Activated CD8-positive, alpha-beta T cell treated with anti-CD3 and anti-CD28 coated beads, Interleukin-2, amount 10 ng/mL, durations not matched to agents 7 days and 5 days (primary cell): ENCODE measurements at regions not wholly inside any gene's neighbourhood (a gene's known extent, or its start where the extent isn't known, plus 50 kb on each side); places are given as distances from the start of the nearest gene placed in this dataset.
"Not testable (repeated sequence)": the region's sequence is repeated elsewhere in the genome, so short reads cannot be mapped to it uniquely, and the experiment has no call there.

Source experiments
- ATAC-seq: fragments of 150-1000 bp; cut with Tn5 transposase; one replicate; pipeline ENCODE4 v1.10.0; 2021; ENCODE audit warnings: moderate library complexity
- CTCF ChIA-PET: fragments of 350-600 bp; sonication (Branson Sonifier 250); formaldehyde crosslinking; loops from one replicate; lab custom pipeline; 2021; ENCODE audit warnings: antibody characterized with exemption; lab: Charles Lee
- POLR2A ChIA-PET: fragments of 350-600 bp; sonication (Branson Sonifier 250); formaldehyde crosslinking; loops from one replicate; lab custom pipeline; 2021; ENCODE audit warnings: antibody characterized with exemption; lab: Charles Lee
- DNase-seq: peaks from one replicate; pipeline ENCODE4 v3.0.0-alpha.2; 2020
- H3K27ac Mint-ChIP-seq: one replicate; pipeline ENCODE4 v1.8.0; 2021; ENCODE audit warnings: mild to moderate bottlenecking, mixed read lengths
- H3K27me3 Mint-ChIP-seq: one replicate; pipeline ENCODE4 v1.8.0; 2021; ENCODE audit warnings: low read depth, mixed read lengths
- H3K36me3 Mint-ChIP-seq: one replicate; pipeline ENCODE4 v1.8.0; 2021; ENCODE audit warnings: low read depth, mixed read lengths
- H3K4me1 Mint-ChIP-seq: one replicate; pipeline ENCODE4 v1.8.0; 2021; ENCODE audit warnings: low read depth, mixed read lengths
- H3K4me3 Mint-ChIP-seq: one replicate; pipeline ENCODE4 v1.8.0; 2021; ENCODE audit warnings: mild to moderate bottlenecking, mixed read lengths
- H3K9me3 Mint-ChIP-seq: one replicate; pipeline ENCODE4 v1.8.0; 2022; ENCODE audit warnings: mixed read lengths; ENCODE audit not compliant: insufficient read depth

DNA sequence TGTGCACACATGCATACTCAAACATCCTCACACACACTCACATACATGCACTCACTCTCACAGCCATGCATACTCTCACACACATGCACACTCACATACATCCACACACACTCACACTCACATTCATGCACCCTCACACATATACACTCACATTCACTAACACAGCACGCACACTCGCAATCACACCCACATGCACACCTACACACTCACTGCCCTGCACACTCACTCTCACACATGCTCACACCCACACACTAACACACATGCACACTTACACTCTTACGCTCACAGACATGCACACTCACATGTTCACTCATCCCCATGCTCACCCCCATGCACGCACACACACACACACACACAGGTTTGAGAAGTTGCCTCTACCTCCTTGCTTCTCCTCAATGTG, 63.2 kb upstream of the SFSWAP start:
- CTCF ChIA-PET: no interaction called here
- ATAC-seq: no peak
- POLR2A ChIA-PET: no interaction called here

DNA sequence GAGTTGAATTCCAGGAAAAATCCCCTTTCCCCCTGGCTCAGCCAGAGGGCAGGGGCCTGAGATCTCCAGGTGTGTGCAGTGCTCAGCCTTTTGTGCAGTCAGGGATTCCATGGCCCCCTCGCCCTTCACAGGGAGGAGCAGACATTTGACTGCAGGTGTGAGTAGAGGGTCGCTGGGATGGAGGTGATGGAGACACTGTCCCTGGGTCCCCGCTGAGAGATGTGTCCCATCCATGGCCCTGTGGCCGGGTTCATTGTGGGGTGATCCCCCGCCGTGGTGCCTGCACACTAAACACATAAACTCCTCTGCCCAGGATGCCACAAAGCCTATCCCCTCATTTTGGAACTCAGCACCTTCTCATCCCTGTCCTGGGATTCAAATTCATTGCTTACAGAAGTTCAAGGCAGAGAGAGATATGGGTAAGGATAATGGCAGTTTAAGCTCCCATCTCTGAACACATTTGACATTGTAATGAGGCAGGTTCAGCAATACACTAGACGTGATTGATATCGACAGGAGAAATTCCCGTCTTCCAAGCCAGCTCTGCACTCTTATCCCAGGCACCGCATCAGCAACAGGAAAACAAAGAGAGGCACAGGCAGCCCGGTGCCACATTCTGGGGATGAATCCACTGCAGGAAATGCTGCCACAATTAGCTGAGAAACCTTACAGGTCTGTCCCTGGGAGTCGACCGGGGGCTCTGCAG, 55.3 kb upstream of the SFSWAP start:
- POLR2A ChIA-PET, ATAC-seq, H3K4me1 Mint-ChIP-seq, CTCF ChIA-PET, H3K36me3 Mint-ChIP-seq, H3K9me3 Mint-ChIP-seq, DNase-seq, H3K4me3 Mint-ChIP-seq, H3K27ac Mint-ChIP-seq, H3K27me3 Mint-ChIP-seq: not testable (repeated sequence)

More for the DNA sequence above, 63.2 kb upstream of the SFSWAP start:
- Mint-ChIP-seq H3K4me1 (no peaks in the 10 kb centered on the region), H3K4me3 (no peak overlapping the region), H3K9me3 (no peaks in the 10 kb centered on the region), H3K36me3 (no peaks in the 10 kb centered on the region), H3K27ac (no peak overlapping the region), H3K27me3 (no peaks in the 10 kb centered on the region)
- no peak for DNase-seq

DNA sequence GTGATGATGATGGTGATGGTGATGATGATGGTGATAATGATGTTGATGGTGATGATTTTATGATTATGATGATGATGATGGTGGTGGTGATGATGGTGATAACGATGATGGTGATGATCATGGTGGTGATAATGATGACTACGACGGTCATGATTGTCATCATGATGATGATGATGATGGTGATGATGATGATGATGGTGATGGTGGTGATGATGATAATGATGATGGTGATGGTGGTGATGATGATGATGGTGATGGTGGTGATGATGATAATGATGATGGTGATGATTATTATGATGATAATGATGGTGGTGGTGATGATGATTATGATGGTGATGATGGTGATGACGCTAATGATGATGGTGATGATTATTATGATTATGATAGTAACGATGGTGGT, 54.1 kb upstream of the SFSWAP start:
- CTCF ChIA-PET, H3K27me3 Mint-ChIP-seq, H3K4me3 Mint-ChIP-seq, ATAC-seq, DNase-seq, H3K9me3 Mint-ChIP-seq, H3K4me1 Mint-ChIP-seq, POLR2A ChIA-PET, H3K36me3 Mint-ChIP-seq, H3K27ac Mint-ChIP-seq: not testable (repeated sequence)

DNA sequence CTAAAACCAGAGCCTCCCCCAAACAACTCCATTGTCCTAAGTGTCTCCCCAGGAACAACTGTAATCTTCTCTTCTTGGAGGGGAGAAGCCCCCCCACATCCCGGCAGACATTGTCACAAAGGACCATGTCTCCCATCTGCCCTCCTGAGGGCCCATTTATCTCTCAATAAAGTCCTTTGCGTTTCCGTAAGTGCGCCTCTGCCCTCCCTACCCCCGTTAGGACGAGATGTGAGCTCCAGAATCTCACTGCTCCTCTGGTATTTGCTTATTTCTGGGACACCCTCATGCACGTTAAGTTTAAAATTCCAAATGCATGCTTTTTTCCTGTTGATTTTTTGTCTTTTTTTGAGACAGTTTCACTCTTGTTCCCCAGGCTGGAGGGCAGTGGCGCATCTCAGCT, 52.3 kb upstream of the SFSWAP start:
- H3K27me3 Mint-ChIP-seq, H3K4me3 Mint-ChIP-seq, H3K36me3 Mint-ChIP-seq, CTCF ChIA-PET, H3K27ac Mint-ChIP-seq, ATAC-seq, H3K4me1 Mint-ChIP-seq, H3K9me3 Mint-ChIP-seq, DNase-seq, POLR2A ChIA-PET: not testable (repeated sequence)

GRCh38 chr12:131659484-131659883, 51.4 kb upstream of the SFSWAP start:
- CTCF ChIA-PET, DNase-seq, H3K9me3 Mint-ChIP-seq, H3K36me3 Mint-ChIP-seq, H3K4me3 Mint-ChIP-seq, POLR2A ChIA-PET, H3K4me1 Mint-ChIP-seq, H3K27ac Mint-ChIP-seq, ATAC-seq, H3K27me3 Mint-ChIP-seq: not testable (repeated sequence)

- CTCF ChIA-PET, POLR2A ChIA-PET, H3K4me1 Mint-ChIP-seq, H3K27ac Mint-ChIP-seq, H3K36me3 Mint-ChIP-seq, ATAC-seq, H3K9me3 Mint-ChIP-seq, DNase-seq, H3K27me3 Mint-ChIP-seq, H3K4me3 Mint-ChIP-seq: not testable (repeated sequence)
Observed at GRCh38 chr12:131659976-131660375, 50.9 kb upstream of the SFSWAP start.

DNA sequence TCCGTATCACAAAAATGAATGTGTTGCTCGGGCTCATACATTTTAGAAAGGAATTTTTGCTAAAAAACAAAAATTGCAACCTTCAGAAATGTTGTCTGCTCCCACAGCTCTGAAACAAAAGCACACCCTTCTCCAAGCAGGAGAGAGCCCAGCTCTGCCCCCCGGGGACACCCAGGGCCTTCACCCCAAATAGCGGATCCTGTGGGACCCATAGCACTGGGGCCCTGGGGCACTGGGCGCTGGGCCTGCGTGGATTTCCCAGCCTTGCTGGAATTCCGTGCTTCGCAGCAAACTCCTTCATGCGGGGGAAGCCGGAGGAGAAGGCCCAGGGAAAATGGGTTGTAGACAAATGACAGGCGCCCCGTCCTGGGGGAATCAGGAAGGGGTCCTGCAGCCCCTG, 50.5 kb upstream of the SFSWAP start:
- H3K9me3 Mint-ChIP-seq, DNase-seq, POLR2A ChIA-PET, H3K36me3 Mint-ChIP-seq, H3K4me1 Mint-ChIP-seq, ATAC-seq, CTCF ChIA-PET, H3K4me3 Mint-ChIP-seq, H3K27ac Mint-ChIP-seq, H3K27me3 Mint-ChIP-seq: not testable (repeated sequence)
